ENCODE measurements at regions not wholly inside any gene's neighbourhood (a gene's known extent, or its start where the extent isn't known, plus 50 kb on each side); places are given as distances from the start of the nearest gene placed in this dataset.
"Not testable (repeated sequence)": the region's sequence is repeated elsewhere in the genome, so short reads cannot be mapped to it uniquely, and the experiment has no call there.

DNA sequence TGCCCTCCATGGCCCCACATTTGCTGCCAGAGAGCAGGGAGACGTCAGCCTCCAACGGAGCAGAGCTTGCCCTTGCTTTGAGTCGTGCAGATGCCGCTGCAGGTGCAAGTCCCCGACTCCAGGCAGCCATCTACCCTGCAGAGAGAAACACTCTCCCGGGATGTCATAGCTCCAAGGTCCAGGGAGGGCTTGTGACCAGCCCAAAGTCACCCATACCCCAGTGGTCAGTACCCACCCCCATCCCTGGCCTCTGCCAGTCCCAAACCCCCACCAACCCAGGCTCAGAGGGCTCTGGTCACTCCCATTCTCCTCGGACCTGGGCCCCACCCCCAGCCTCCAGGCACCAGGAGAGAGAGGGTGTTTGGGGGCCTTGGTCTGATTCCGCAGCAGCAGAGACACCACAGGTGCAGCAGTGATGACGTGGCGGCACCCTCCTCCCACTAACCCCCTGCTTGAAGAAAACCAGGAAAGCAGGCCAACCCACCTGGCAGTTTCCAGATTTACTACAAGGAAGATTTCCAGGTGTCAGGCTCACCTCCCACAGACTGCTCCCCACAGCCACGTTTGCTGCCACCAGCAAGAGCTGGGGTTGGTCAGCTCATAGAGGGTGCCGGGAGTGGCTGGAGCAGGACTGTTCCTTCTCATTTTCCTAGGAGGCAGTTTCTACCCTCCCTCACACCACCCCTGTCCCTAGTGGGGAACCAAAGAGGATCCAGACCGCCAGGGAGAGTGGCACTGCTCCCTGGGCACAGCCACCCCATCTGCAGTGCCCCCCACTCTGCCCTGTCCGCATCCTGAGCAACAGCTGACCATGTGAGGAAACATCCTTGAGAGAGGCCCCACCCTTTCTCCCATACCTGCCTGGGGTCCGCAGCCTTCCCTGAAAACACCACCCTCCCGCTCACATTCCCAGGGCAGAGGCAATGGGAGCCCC, 132.4 kb downstream of the TNFRSF13B start:
- H3K27ac ChIP-seq (ENCODE audit: poor library complexity, severe bottlenecking); H3K27me3 ChIP-seq (ENCODE audit: insufficient read depth, poor library complexity, severe bottlenecking); H3K9me3 ChIP-seq (ENCODE audit: severe bottlenecking); H3K4me1 ChIP-seq (ENCODE audit: insufficient read depth, poor library complexity, severe bottlenecking); DNase-seq (ENCODE audit: low spot score); H3K4me3 ChIP-seq (ENCODE audit: severe bottlenecking); H3K36me3 ChIP-seq (ENCODE audit: low read depth): not testable (repeated sequence)
- ATAC-seq (ENCODE audit: low read depth): peak; percentile 34; the same call in 2 of the 3 replicates

GRCh38 chr17:16838795-16839194, 133.1 kb downstream of the TNFRSF13B start:
- DNase-seq (ENCODE audit: low spot score); H3K27me3 ChIP-seq (ENCODE audit: insufficient read depth, poor library complexity, severe bottlenecking); H3K36me3 ChIP-seq (ENCODE audit: low read depth); H3K4me1 ChIP-seq (ENCODE audit: insufficient read depth, poor library complexity, severe bottlenecking); H3K9me3 ChIP-seq (ENCODE audit: severe bottlenecking); H3K27ac ChIP-seq (ENCODE audit: poor library complexity, severe bottlenecking); H3K4me3 ChIP-seq (ENCODE audit: severe bottlenecking): not testable (repeated sequence)
- ATAC-seq (ENCODE audit: low read depth): peak; percentile 11; the same call in 1 of the 3 replicates

DNA sequence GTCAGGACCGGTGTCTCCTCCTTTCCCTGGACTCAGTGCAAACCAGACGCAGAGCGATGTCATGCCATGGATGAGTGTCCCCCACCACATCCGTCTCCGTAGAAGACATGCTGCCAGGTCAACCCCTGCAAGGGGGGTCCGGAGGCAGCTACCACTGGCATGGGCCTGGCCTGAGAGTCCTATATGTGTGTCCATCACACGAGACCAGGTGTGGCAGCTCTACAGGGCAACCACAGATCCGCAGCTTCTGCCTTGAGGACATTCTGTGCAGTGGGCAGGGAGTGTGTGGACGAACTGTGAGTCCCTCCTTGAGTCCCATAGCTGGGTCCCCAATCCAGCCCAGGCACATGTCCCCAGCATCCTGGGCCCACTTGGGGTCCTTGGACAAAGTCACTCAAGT, 133.6 kb downstream of the TNFRSF13B start:
- H3K27ac ChIP-seq (ENCODE audit: poor library complexity, severe bottlenecking); H3K4me1 ChIP-seq (ENCODE audit: insufficient read depth, poor library complexity, severe bottlenecking): not testable (repeated sequence)

GRCh38 chr17:16837468-16838266, 134.3 kb downstream of the TNFRSF13B start:
- not testable (repeated sequence) for DNase-seq (ENCODE audit: low spot score); ATAC-seq (ENCODE audit: low read depth); H3K36me3 ChIP-seq (ENCODE audit: low read depth); H3K4me1 ChIP-seq (ENCODE audit: insufficient read depth, poor library complexity, severe bottlenecking); H3K27me3 ChIP-seq (ENCODE audit: insufficient read depth, poor library complexity, severe bottlenecking); H3K4me3 ChIP-seq (ENCODE audit: severe bottlenecking); H3K9me3 ChIP-seq (ENCODE audit: severe bottlenecking); H3K27ac ChIP-seq (ENCODE audit: poor library complexity, severe bottlenecking)

More for the DNA sequence above, 133.6 kb downstream of the TNFRSF13B start:
- DNase-seq (ENCODE audit: low spot score); H3K9me3 ChIP-seq (ENCODE audit: severe bottlenecking); H3K36me3 ChIP-seq (ENCODE audit: low read depth); H3K27me3 ChIP-seq (ENCODE audit: insufficient read depth, poor library complexity, severe bottlenecking); H3K4me3 ChIP-seq (ENCODE audit: severe bottlenecking): not testable (repeated sequence)
- ATAC-seq (ENCODE audit: low read depth): peak; percentile 13; the same call in 1 of the 3 replicates

- ATAC-seq (ENCODE audit: low read depth): not testable (repeated sequence)
Observed at GRCh38 chr17:16836315-16836915, 135.5 kb downstream of the TNFRSF13B start.

GRCh38 chr17:16833517-16833916, 138.4 kb downstream of the TNFRSF13B start:
- ATAC-seq (ENCODE audit: low read depth); H3K27ac ChIP-seq (ENCODE audit: poor library complexity, severe bottlenecking); H3K9me3 ChIP-seq (ENCODE audit: severe bottlenecking); H3K4me3 ChIP-seq (ENCODE audit: severe bottlenecking); H3K4me1 ChIP-seq (ENCODE audit: insufficient read depth, poor library complexity, severe bottlenecking); DNase-seq (ENCODE audit: low spot score); H3K36me3 ChIP-seq (ENCODE audit: low read depth); H3K27me3 ChIP-seq (ENCODE audit: insufficient read depth, poor library complexity, severe bottlenecking): not testable (repeated sequence)

More at GRCh38 chr17:16836315-16836915, 135.5 kb downstream of the TNFRSF13B start:
- DNase-seq (ENCODE audit: low spot score); H3K36me3 ChIP-seq (ENCODE audit: low read depth); H3K4me1 ChIP-seq (ENCODE audit: insufficient read depth, poor library complexity, severe bottlenecking); H3K27ac ChIP-seq (ENCODE audit: poor library complexity, severe bottlenecking); H3K27me3 ChIP-seq (ENCODE audit: insufficient read depth, poor library complexity, severe bottlenecking); H3K9me3 ChIP-seq (ENCODE audit: severe bottlenecking); H3K4me3 ChIP-seq (ENCODE audit: severe bottlenecking): not testable (repeated sequence)

DNA sequence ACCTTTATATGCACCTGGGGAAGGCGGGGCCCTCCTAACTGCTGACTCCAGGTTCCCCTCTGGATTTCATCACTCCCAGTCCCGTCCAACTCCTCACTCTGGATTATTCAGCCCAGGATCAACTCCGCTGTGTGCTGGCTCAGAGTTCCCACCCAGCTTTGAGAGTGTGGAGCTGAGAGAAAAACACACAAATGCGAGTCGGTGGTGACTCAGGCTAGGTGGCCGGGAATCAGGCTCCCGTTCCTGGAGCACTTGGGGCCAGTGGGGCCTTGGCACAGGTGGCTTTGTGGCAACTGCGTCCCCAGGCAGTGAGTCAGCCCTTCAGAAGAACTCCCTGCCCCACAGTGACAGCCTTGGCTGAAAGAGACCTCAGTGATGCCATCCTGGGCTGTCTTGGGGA, 139.1 kb downstream of the TNFRSF13B start:
- H3K36me3 ChIP-seq (ENCODE audit: low read depth); DNase-seq (ENCODE audit: low spot score); H3K27ac ChIP-seq (ENCODE audit: poor library complexity, severe bottlenecking); H3K27me3 ChIP-seq (ENCODE audit: insufficient read depth, poor library complexity, severe bottlenecking); H3K9me3 ChIP-seq (ENCODE audit: severe bottlenecking); H3K4me1 ChIP-seq (ENCODE audit: insufficient read depth, poor library complexity, severe bottlenecking); H3K4me3 ChIP-seq (ENCODE audit: severe bottlenecking): not testable (repeated sequence)
- peak; percentile 85 for ATAC-seq (ENCODE audit: low read depth)

- ATAC-seq (ENCODE audit: low read depth): not testable (repeated sequence)
Observed at GRCh38 chr17:16832206-16832605, 139.7 kb downstream of the TNFRSF13B start.

DNA sequence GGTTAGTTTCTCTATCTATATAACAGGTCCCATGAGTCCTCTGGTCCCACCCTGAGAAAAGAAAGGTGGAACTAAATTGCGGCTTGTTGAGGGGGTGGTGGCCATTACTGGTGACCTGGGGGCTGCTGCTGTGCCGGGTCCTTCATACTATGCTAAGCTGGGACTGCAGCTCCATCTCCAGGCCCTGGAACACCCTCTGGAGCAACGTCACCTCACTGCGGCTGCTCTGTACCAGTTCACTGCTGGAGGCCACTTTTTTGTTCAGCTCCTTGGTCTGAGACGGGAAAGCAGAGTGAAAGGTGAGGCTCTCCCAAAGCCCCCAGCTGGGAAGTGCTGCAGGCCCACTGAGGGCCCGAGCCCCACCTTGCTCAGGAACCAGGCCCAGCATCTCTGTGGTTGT, 140.7 kb downstream of the CCDC144A start:
- H3K4me1 ChIP-seq (ENCODE audit: insufficient read depth, poor library complexity, severe bottlenecking); H3K9me3 ChIP-seq (ENCODE audit: severe bottlenecking); ATAC-seq (ENCODE audit: low read depth); H3K4me3 ChIP-seq (ENCODE audit: severe bottlenecking); DNase-seq (ENCODE audit: low spot score); H3K36me3 ChIP-seq (ENCODE audit: low read depth); H3K27ac ChIP-seq (ENCODE audit: poor library complexity, severe bottlenecking); H3K27me3 ChIP-seq (ENCODE audit: insufficient read depth, poor library complexity, severe bottlenecking): not testable (repeated sequence)

More at GRCh38 chr17:16832206-16832605, 139.7 kb downstream of the TNFRSF13B start:
- H3K27ac ChIP-seq (ENCODE audit: poor library complexity, severe bottlenecking); H3K4me1 ChIP-seq (ENCODE audit: insufficient read depth, poor library complexity, severe bottlenecking); H3K36me3 ChIP-seq (ENCODE audit: low read depth); H3K4me3 ChIP-seq (ENCODE audit: severe bottlenecking); H3K27me3 ChIP-seq (ENCODE audit: insufficient read depth, poor library complexity, severe bottlenecking); H3K9me3 ChIP-seq (ENCODE audit: severe bottlenecking); DNase-seq (ENCODE audit: low spot score): not testable (repeated sequence)

DNA sequence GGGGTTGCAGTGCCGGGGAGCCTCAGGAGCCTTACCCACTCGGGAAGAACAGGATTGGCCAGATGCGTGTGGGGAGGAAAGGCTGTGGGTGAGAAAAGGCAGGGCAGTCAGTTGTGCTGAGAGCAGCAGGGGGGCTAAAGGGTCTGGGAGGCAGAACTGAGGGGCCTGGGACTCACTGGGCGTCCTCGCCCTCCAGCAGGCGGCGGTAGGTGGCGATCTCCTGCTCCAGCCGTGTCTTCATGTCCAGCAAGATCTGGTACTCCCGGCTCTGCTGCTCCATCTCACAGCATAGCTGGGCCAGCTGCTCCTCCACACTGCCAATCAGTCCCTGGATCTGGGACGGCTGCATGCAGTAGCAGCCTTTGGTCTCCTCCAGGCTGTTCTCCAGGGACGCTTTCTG, 140.2 kb downstream of the CCDC144A start:
- not testable (repeated sequence) for H3K36me3 ChIP-seq (ENCODE audit: low read depth); H3K4me3 ChIP-seq (ENCODE audit: severe bottlenecking); ATAC-seq (ENCODE audit: low read depth); H3K4me1 ChIP-seq (ENCODE audit: insufficient read depth, poor library complexity, severe bottlenecking); H3K27ac ChIP-seq (ENCODE audit: poor library complexity, severe bottlenecking); H3K9me3 ChIP-seq (ENCODE audit: severe bottlenecking); DNase-seq (ENCODE audit: low spot score); H3K27me3 ChIP-seq (ENCODE audit: insufficient read depth, poor library complexity, severe bottlenecking)
